ENCODE measurements at regions not wholly inside any gene's neighbourhood (a gene's known extent, or its start where the extent isn't known, plus 50 kb on each side); places are given as distances from the start of the nearest gene placed in this dataset.

- Histone ChIP-seq H3K9me3 (ENCODE audit: control insufficient read depth, low read depth, low read length) (no peaks in the 10 kb centered on the region), H3K79me2 (ENCODE audit: control insufficient read depth, insufficient read depth, low read length) (no peaks in the 10 kb centered on the region), H3K4me2 (ENCODE audit: control insufficient read depth, extremely low read depth, insufficient read depth, low read depth, low read length) (no peak overlapping the region), H3K27ac (ENCODE audit: control insufficient read depth, insufficient read depth, low read length) (no peak overlapping the region), H2AFZ (ENCODE audit: control insufficient read depth, low read length) (no peak overlapping the region), H3K9me1 (ENCODE audit: control insufficient read depth, extremely low read depth, insufficient read depth, low read length) (no peaks in the 10 kb centered on the region), H3K4me3 (ENCODE audit: control insufficient read depth in 2 of 3, extremely low read depth in 1 of 3, insufficient read depth in 2 of 3, low read depth in 1 of 3, low read length in 3 of 3) (no peak overlapping the region), H3K36me3 (ENCODE audit: control insufficient read depth in 2 of 2, extremely low read depth in 1 of 2, insufficient read depth in 2 of 2, low read length in 2 of 2) (no peaks in the 10 kb centered on the region), H3K9ac (ENCODE audit: control insufficient read depth, extremely low read depth, insufficient read depth, low read length) (no peak overlapping the region), H3K27me3 (ENCODE audit: control insufficient read depth, extremely low read depth, insufficient read depth, low read length) (peaks cover 38% of the 10 kb centered on the region), H3K4me1 (ENCODE audit: control insufficient read depth, extremely low read depth, insufficient read depth, low read length) (no peaks in the 10 kb centered on the region), H4K20me1 (ENCODE audit: control insufficient read depth, extremely low read depth, insufficient read depth, low read length) (no peaks in the 10 kb centered on the region)
- FAIRE-seq = no peak
- no peak for DNase-seq (ENCODE audit: low read depth, low spot score)
- no peak for TF ChIP-seq EZH2 (IDR thresholded peaks at IDR 0.05; ENCODE audit: low read length)
- TF ChIP-seq CTCF (optimal IDR thresholded peaks at IDR 0.05 in 1 of 3, IDR thresholded peaks at IDR 0.05 in 1 of 3, conservative IDR thresholded peaks at IDR 0.05 in 1 of 3; ENCODE audit: extremely low read depth in 1 of 3, insufficient read depth in 2 of 3, low read length in 3 of 3) = no peak
- dilution Hi-C loops (cut with MboI; ENCODE audit: extremely low pct_ligation_motif_present, low sequenced_read_pairs) = no loop called here
Measured at GRCh38 chr16:85433477-85433876, 179.6 kb upstream of the GSE1 start.

DNA sequence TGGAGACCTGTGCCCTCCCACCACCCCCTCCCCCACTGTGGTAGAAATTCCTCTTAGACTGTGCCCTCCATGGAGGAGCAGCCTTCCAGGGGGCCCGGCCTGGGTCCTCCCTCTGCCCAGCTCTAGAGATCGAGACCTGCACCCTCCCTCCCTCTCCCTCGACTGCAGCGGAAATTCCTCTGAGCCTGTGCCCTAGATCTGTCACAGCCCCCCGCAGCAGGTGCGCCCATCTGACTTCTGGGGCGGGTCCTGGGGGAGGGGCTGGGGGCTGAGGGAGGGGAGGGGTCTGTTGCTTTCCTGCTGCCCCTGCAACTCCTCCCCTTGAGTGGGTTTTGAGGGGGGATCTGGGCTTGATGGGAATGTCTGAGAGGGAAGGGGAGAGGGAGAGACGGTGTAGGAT, 177.8 kb upstream of the GSE1 start:
- FAIRE-seq (no peak), DNase-seq (ENCODE audit: low read depth, low spot score) (no peak)
- H3K4me1 ChIP-seq (ENCODE audit: control insufficient read depth, extremely low read depth, insufficient read depth, low read length) = no peaks in the 10 kb centered on the region
- no peak overlapping the region for H3K4me2 ChIP-seq (ENCODE audit: control insufficient read depth, extremely low read depth, insufficient read depth, low read depth, low read length)
- no peak overlapping the region for H3K27ac ChIP-seq (ENCODE audit: control insufficient read depth, insufficient read depth, low read length)
- no peaks in the 10 kb centered on the region for H4K20me1 ChIP-seq (ENCODE audit: control insufficient read depth, extremely low read depth, insufficient read depth, low read length)
- TF ChIP-seq CTCF (optimal IDR thresholded peaks at IDR 0.05 in 1 of 3, IDR thresholded peaks at IDR 0.05 in 1 of 3, conservative IDR thresholded peaks at IDR 0.05 in 1 of 3; ENCODE audit: extremely low read depth in 1 of 3, insufficient read depth in 2 of 3, low read length in 3 of 3) (no peak), EZH2 (IDR thresholded peaks at IDR 0.05; ENCODE audit: low read length) (no peak)
- H3K9me3 ChIP-seq (ENCODE audit: control insufficient read depth, low read depth, low read length) = no peaks in the 10 kb centered on the region
- H3K27me3 ChIP-seq (ENCODE audit: control insufficient read depth, extremely low read depth, insufficient read depth, low read length) = peaks cover 33% of the 10 kb centered on the region
- no peaks in the 10 kb centered on the region for H3K9me1 ChIP-seq (ENCODE audit: control insufficient read depth, extremely low read depth, insufficient read depth, low read length)
- H3K9ac ChIP-seq (ENCODE audit: control insufficient read depth, extremely low read depth, insufficient read depth, low read length) = no peak overlapping the region
- H3K36me3 ChIP-seq (ENCODE audit: control insufficient read depth in 2 of 2, extremely low read depth in 1 of 2, insufficient read depth in 2 of 2, low read length in 2 of 2) = no peaks in the 10 kb centered on the region
- dilution Hi-C loops (cut with MboI; ENCODE audit: extremely low pct_ligation_motif_present, low sequenced_read_pairs) = no loop called here
- H3K79me2 ChIP-seq (ENCODE audit: control insufficient read depth, insufficient read depth, low read length) = no peaks in the 10 kb centered on the region
- H3K4me3 ChIP-seq (ENCODE audit: control insufficient read depth in 2 of 3, extremely low read depth in 1 of 3, insufficient read depth in 2 of 3, low read depth in 1 of 3, low read length in 3 of 3) = no peak overlapping the region
- H2AFZ ChIP-seq (ENCODE audit: control insufficient read depth, low read length) = no peak overlapping the region
